HG02763 (cell line): ENCODE measurements at regions not wholly inside any gene's neighbourhood (a gene's known extent, or its start where the extent isn't known, plus 50 kb on each side); places are given as distances from the start of the nearest gene placed in this dataset.

Source experiments
- ATAC-seq: cut with Tn5 transposase; IDR thresholded peaks from one replicate; pipeline ENCODE4 v1.9.1; 2021; ENCODE audit warnings: mild to moderate bottlenecking, moderate library complexity; ENCODE audit not compliant: unreplicated experiment

GRCh38 chr16:79449067-79449769 is 151.3 kb downstream of the MAF start:
- ATAC-seq = no peak

DNA sequence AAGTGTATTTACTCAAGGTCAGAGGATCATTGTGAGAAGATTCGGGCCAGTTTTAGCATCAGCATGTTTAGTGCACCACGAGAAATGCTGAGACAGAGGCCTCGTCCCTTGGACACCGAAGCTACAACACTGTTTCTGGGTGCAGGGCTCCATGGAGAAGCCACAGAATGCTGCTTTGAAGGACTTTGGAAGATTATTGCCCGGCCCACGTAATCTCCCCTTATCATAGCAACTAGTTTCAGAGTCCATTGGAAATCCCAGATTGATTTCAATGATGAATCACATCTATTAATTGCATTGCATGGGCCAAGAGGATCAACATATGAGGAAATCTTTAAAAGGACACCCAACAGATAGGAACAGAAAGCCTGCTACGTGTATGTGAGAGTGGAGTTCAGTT is 156.0 kb downstream of the MAF start:
- ATAC-seq = no peak

DNA sequence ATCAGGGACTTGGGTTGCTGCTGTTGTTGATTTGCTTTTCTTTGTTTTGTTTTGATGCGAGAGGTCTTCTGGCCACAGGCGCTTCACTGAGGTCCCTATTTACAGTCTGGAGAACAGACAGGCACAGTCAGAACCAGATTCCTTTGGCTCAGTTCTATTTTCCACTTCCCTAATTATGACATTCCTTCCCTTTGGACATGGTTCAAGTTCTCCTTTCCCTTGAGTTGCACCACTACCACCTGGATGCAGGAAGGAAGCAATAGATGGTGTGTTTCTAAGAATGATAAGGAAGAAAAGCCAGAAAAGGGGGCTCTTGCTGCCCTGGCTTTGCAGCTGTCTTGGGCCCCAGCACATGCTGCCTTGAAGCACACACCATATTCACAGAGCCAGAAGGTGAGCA is 160.6 kb downstream of the MAF start:
- ATAC-seq = no peak

GRCh38 chr16:79437764-79438751 is 162.5 kb downstream of the MAF start:
- ATAC-seq = no peak

GRCh38 chr16:79436885-79437284 is 163.7 kb downstream of the MAF start:
- ATAC-seq = no peak

DNA sequence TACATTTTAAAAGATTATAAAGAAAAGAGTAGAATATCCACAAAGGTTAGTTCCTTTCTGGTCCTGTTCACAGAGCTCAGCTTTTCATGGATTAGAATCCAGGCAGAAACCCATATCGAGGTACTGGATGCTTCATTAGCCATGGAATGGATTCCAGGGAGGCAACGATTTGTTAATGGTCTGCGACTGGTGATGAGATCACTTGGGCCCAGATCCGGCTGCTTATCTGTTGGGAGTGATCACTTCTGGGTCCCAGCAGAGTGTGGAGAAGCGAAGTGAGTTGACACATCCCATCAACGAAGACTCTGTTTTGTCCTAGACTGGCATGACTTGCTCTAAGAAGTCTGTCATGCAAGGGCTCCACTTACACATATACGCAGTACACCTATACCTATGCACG is 165.8 kb downstream of the MAF start:
- no peak for ATAC-seq

DNA sequence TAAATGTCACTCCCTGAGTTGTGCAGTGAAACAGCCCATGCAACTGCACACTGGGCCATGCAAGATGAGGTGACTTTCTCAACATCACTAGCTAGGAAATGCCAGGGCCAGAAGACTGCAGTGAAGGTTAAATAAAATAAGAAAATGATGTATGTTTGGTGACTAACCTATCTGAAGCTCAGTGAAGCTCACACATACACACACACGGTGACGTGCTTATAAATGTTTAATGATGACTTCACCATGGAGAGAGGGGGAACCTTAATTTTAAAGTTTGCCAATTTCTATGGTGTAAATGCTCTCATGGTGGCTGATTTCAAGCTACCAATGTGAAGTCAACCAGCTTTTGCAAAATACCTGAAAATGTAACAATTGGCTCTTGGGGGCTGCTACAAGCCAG is 166.4 kb downstream of the MAF start:
- ATAC-seq = no peak

- ATAC-seq = no peak
Measured at GRCh38 chr16:79431923-79432322, 168.6 kb downstream of the MAF start.

DNA sequence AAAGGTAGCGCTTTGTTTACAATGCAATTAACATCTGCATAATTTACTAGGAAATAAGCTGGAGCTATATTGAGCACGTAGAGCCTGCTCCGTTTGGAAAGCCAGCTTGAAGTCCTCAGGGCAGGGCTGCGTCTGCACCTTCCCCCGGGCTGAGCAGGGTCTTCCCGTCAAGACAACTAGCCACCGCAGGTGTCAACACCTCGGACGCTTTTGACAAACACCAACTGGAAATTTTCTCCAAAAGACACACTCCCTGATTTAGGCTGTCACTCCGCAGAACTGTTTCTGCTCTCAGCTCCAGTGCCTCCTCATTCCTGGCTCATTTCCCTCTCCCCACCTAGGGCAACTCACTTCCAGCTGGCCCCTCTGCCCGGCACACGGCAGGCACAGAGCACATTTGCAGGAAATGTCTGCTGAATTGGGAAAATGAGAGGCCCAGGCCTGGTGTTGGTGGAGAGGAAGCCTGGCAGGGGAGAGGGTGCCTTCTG is 170.3 kb downstream of the MAF start:
- ATAC-seq = no peak

GRCh38 chr16:79429381-79430190 is 171.0 kb downstream of the MAF start:
- no peak for ATAC-seq

DNA sequence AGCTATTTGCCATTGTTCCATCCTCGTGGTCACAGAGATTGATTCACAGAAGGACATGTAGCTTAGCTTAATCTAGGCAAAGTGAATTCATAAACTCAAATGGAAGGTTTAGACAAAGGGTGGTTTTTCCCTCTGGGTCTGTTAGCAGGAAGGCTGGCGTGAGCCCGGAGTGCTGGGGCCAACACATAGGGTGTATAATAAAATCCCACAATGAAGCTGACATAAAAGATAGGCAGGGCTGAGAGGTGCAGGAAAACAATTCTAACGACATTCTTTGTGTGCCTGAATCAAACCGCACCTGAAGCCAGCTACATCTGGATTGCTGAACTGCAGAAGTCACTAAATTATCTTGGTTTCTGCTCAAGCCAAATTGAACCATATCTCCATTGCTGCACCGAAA is 173.9 kb downstream of the MAF start:
- ATAC-seq = no peak

DNA sequence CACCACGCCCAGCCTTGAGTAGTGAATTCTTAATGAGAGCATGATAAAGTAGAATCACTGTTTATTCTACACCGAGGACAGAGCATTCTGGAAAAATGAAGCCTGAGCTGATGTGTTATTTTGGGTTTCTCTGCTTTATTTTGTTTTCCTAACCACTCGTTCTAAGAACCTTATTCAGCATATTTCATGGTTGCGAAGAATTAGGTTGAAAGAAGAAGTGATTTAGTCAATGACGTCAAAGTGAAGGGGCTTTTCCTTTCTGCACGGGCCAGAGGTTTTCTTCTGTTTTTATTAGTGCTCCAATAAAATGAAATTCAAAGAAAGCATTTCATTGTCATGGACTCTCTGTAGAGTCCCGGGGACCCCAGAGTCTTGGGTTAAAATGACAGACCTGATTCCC is 178.5 kb downstream of the MAF start:
- ATAC-seq = no peak

DNA sequence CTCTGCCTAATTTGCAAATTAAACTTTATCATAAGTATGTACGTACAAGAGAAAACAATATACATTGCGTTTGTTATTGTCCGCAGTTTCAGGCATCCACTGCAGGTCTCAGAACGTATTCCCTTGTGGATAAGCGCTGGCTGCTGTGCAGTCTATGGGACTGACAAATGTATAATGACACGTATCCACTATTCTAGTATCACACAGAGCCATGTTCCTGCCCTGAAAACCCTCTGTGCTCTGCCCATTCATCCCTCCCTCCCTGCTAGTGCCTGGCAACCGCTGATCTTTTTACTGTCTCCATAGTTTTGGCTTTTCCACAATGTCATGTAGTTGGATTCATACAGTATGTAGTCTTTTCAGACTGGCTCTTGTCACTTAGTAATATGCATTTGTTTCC is 179.4 kb downstream of the MAF start:
- ATAC-seq = no peak

GRCh38 chr16:79420493-79420892 is 180.0 kb downstream of the MAF start:
- no peak for ATAC-seq

DNA sequence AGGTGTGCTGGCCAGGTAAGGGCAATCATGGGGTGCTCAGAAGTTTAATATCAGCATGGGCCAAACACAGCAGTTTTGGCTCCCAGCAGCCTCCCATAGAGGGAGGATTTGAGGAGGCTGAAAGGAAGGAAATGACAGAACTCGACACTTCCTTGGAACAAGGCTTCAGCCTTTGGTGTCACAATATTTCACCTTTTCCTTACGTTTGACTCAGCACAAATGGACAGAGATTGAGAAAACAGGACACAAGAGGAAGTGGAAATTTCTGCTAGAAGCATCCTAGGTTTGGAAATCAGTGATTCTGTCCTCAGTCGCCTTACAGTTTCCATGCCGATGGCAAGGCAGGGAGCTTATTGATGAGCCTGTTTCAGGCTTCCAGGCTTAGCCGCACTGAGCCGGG is 181.4 kb downstream of the MAF start:
- ATAC-seq = no peak

DNA sequence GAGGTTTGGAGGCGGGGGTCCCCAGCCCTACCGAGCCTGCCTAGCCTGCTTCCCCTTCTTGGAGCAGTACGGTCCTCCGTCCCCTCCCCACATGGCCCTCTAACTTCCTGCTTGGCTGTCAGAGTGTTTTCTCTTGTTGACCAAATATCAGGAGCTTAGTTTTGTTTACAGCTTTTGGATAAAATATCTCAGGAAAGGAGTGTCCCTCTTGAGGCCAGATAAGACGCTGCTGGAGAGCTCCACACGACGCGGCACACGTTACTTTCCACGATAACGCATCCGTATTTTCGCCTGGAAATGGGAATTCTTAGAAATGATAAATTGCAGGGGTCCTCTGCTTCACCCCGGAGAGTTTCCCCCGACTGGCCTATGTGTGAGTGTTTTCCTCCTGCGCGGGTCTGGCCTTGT is 182.9 kb downstream of the MAF start:
- ATAC-seq = no peak

DNA sequence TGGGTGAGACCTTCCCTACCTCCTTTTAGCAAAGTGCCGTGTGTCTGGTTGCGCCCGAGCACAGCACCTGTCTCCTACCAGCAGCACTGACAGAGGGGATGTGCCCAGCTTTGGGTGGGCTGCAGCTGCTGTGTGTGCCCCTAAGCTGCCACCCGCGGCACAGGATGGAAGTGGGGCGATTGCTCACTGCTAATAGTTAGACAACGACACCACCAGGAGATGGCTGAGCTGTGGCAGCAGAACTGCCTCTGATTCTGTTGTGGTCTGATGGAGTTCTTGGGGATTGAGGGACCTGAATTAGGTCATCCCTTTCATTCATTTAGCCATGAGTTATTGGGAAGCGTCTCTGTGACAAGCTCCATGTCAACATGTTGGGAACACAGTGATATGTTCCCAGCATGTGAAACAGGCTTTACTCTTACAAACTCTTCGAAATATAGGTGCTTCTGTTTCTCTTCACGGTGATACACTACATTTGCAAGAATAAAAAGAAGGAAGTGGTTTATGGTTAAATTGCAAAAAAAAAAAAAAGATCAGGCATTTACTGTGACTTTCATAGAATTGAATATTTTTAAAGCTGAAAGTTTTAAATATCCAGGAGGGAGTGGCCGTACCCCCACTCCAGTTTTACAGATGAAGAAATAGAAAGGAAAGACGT is 184.4 kb downstream of the MAF start:
- ATAC-seq = no peak

GRCh38 chr16:79412783-79413225 is 187.7 kb downstream of the MAF start:
- ATAC-seq = no peak

- no peak for ATAC-seq
Measured at GRCh38 chr16:79411805-79412204, 188.7 kb downstream of the MAF start.

DNA sequence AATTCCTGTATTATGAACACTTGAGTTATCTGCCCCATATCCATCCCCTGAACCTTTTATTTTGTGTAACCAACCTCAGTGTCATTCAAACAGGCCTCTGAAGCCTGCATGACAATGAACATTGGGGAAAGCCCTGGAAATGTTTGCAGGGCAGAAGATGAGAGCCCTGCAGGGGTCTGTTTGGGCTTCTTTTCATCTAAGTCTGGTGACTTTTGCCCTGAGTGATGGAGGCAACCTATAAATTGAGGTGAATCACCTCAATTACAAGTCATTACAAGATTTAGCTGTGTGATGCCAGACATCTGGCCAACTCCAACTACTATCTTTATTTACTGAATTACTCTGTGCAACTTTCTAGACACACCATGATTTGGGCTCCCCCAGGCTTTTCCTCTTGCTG is 189.2 kb downstream of the MAF start:
- ATAC-seq = no peak

DNA sequence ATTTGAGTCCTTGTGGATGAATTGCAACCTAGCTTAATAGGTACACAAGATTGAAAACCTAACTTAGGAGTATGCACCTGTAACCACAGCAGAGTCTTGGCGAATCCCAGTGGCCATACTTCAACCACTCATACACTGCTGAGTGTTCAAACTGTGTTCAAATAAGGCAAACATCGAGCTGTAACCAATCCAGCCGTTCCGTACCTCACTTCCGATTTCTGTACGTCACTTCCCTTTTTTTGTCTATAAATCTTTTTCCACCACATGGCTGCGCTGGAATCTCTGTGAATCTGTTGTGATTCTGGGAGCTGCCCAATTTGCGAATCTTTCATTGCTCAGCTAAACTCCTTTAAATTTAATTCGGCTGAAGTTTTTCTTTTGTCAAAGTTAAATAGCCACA is 190.6 kb downstream of the MAF start:
- ATAC-seq = no peak
